ENCODE measurements at regions not wholly inside any gene's neighbourhood (a gene's known extent, or its start where the extent isn't known, plus 50 kb on each side); places are given as distances from the start of the nearest gene placed in this dataset.
A peak's percentile ranks its signal among the peaks of the same experiment; 100 is the strongest.
"Not testable (repeated sequence)": the region's sequence is repeated elsewhere in the genome, so short reads cannot be mapped to it uniquely, and the experiment has no call there.

GRCh38 chr14:103259801-103260628 lies 74.0 kb upstream of the EIF5 start:
- DNase-seq (ENCODE audit: low read depth in 4 of 4, low spot score in 2 of 4): no peak

DNA sequence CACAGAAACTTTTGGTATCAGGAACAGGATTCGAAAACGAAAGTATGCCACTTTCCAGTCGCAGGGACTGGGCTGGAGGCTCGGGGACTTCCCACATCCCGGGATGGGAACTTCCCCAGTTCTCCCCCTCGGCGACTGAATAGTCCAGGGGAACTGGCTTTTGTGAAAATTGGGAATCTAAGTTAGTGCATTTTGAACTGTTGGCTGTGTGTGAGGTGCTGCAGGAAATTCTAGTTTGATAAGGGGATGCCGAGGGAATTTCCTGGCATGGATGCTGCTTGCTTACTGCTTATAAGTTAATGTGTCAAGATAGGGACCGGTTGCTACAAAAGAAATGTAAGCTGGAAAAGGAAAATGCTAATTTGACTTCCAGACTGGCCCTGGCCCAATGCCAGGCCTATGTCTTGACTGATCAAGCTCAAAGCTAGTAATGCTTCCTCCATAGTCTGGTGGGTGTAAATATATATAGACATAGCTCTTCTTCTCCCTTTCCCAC lies 73.4 kb upstream of the EIF5 start:
- no peak for DNase-seq (ENCODE audit: low read depth in 4 of 4, low spot score in 2 of 4)

DNA sequence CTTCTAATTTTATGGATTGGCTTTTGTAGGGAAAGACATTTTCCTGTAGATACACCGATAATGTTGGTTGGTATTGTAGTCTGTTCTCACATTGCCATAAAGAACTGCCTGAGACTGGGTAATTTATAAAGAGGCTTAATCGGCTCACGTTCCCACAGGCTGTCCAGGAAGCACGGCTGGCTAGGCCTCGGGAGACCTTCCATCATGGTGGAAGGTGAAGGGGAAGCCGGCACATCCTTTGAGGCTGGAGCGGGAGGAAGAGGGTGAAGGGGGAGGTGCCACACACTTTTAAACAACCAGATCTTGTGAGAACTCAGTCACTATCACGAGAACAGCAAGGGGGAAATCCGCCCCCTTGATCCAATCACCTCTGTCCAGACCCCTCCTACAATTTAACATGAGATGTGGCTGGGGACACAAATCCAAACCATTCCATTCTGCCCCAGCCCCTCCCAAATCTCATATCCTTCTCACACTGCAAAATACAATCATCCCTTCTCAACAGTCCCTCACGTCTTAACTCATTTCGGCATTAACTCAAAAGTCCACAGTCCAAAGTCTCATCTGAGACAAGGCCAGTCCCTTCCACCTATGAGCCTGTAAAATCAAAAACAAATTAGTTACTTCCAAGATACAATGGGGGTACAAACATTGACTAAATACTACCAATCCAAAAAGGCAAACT lies 66.7 kb upstream of the EIF5 start:
- no peak for DNase-seq (ENCODE audit: low read depth in 4 of 4, low spot score in 2 of 4)

DNA sequence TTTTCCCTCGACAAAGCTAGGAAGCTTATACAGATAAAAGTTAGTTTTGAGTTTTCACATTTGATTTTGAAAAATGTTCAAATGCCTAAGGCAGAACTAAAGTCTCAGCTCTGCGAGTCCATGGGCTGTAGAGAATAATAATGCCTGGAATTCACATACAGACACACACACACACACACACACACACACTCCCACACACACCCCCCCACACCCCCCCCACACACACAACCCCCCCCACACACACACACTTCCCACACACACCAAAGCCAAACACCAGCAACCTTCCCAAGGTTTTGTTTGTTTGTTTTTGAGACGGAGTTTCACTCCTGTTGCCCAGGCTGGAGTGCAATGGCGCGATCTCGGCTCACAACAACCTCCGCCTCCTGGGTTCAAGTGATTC lies 62.8 kb upstream of the EIF5 start:
- DNase-seq (ENCODE audit: low read depth in 4 of 4, low spot score in 2 of 4): no peak

GRCh38 chr14:103273145-103273744 lies 60.8 kb upstream of the EIF5 start:
- DNase-seq (ENCODE audit: low read depth in 4 of 4, low spot score in 2 of 4): no peak

DNA sequence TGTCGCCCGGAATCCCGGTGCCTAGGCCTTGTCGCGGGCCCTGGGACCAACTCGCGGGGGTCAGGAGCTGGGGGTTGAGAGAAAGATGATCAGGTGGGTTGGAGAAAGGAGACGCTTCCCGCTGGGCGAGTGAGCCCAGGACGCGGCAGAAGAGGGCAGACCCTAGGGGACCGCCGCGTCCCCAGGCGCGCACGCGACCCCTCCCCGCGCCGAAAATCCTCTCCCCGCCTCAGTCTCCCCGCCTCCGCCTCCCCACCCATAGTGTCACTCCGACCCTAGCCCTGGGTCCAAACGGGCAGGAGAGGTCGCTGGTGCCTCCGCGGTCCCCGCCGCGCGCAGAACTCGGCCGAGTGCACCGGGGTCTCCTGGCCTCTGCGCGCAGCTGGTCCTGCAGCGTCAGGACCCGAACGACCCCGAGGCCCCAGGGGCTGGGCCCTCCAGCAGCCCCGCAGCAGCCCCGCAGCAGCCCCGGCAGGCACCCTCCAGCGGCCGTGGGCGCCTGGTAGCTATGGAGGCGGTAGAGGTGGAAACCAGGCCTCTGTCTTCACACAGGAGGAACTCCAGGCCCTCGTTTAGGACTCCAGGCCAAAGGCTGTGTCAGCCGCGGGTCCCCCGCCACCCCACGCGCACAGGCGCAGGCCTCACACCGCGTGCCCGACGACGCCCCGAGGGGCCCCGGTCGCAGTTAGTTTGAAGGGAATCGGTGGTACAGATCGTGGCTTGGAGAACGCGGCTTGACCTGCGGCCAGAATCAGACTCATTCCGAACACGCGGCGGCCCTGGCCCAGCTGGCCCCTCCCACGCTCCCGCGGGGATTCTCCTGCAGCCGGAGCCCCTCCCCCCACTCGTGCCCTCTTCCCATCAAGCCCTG lies 60.1 kb upstream of the EIF5 start:
- no peak for DNase-seq (ENCODE audit: low read depth in 4 of 4, low spot score in 2 of 4)

DNA sequence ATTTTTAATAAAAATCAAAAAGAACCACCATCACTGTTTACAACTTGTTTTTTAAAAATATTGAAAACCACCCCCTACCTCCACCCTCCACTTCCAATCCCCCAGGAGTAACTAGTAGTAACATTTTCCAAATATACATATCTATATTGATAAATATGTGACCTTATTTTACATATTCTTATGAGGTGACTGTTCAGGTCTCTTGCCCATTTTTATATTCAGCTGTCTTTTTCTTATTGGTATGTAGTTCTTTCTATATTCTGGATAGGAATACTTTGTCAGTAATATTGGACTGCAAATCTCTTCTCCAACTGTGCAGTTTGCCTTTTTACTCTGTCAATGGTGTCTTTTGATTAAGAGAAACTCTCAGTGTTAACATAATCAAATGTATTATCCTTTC lies 59.0 kb upstream of the EIF5 start:
- no peak for DNase-seq (ENCODE audit: low read depth in 4 of 4, low spot score in 2 of 4)

GRCh38 chr14:103277931-103278330 lies 56.1 kb upstream of the EIF5 start:
- DNase-seq (ENCODE audit: low read depth in 4 of 4, low spot score in 2 of 4): no peak

DNA sequence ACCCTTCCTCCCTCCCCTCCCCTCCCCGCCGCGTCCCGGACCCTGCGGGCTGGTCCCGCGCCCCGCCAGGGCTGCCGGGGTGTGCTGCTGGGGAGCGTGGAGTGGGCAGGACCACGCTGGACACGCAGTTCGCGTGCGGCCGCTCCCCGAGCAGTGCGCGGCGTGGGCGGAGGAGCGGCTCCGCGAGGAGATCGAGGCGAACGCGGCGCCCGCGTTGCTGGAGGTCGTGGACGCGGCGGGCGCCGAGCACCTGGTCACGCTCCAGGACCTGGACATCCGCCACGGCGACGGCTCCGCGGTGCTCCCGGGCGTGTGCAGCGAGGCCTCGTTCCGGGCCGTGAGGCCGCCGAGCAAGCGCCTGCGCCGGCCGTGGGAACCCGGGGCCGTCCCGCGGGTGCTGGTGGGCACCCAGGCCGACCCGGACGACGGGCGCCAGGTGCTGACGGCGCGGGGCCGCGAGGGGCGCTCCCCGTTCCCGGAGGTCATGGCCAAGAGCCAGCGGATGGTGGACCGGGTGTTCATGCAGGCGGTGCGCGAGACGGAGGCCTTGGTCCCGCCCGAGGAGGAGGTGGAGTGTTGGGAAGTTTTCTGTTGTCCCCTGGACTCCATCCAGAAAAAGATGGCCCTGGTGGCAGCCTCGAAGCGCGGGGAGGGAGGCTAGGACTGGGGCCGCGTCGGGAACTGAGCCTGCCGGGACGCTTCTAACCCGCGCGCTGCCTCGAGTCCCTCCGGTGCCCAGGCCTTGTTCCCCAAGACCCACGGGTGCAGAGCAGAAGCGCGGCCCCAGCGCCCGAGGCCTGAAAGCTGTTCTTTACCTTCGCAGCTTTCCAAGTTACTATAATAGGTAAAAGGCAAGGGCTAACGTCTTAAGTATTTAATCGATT lies 54.7 kb upstream of the EIF5 start:
- no peak for DNase-seq (ENCODE audit: low read depth in 4 of 4, low spot score in 2 of 4)

- DNase-seq (ENCODE audit: low read depth in 4 of 4, low spot score in 2 of 4): no peak
Observed at GRCh38 chr14:103280278-103280928, 53.6 kb upstream of the EIF5 start.

DNA sequence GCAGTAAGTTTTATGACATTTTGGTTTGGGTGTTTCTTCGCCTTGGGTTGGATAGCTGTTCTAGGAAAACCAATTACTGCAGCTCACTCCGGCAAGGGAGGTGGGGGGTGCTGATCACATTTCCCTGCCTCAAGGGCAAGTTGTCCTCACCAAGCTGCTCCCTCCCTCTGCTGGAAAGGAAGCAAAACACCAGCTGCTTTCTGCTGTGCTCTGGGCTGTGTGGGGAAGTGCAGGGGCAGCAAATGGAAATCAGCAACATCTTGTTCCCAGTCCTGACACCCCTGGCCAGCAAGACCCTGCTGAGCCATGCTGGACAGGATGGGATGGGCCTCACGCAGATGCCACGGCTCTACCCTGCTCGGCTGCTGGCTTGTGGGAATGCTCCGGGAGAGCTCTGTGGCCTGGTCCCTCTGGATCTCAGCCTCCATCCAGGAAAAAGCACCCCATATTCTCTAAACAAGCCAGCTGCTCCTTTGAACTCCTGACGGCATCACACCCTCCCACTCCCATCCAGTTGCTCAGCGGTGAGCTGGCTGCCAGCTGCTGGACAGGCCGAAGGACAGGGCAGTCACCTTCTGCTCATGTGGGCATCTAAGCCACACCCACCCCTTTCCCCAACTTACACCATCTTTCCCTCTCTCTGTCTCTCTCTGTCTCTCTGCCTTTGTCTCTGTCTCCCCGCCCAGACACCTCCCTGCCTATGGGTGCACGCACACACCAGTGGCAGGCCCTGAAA lies 52.4 kb upstream of the EIF5 start:
- DNase-seq (ENCODE audit: low read depth in 4 of 4, low spot score in 2 of 4): peak in 1 of 4 donors; percentile 70

- DNase-seq (ENCODE audit: low read depth in 4 of 4, low spot score in 2 of 4): not testable (repeated sequence)
Observed at GRCh38 chr14:103282309-103282708, 51.7 kb upstream of the EIF5 start.

DNA sequence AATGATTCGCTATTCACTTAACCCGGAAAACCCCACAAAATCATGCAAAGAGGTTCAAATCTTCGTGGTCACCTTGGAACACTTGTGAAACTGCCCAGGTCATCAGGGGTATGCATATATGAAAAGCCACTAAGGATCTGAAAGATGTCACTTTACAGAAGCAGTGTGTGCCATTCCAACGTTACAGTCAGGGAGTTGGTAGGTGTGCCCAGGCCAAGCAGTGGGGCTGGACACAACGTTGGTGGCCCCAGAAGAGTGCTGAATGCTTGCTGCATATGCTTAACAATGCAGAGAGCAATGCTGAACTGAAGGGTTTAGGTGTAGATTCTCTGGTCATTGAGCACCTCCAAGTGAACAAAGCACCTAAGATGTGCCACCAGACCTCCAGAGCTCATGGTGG lies 51.1 kb upstream of the EIF5 start:
- no peak for DNase-seq (ENCODE audit: low read depth in 4 of 4, low spot score in 2 of 4)

DNA sequence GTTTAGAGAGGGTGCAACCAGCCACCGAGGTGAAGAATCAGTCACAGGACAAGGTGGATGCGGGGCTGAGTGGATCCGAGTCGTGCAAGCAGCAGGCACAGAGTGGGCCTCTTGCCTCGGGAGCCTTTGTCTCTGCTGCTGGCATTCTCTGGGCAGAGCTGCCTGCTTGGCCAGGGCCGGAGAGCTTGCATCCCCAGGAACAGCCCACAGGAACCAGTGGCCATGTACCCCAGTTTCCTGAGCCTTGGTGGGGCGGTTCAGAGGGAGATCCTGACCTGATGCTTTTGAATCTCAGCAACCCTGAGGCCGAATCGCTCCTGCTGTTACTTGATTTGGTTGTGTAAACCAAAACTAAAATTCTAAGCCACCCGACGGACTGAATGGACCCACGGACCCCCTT lies 50.1 kb upstream of the EIF5 start:
- no peak for DNase-seq (ENCODE audit: low read depth in 4 of 4, low spot score in 2 of 4)
